HG03442 (cell line): ENCODE measurements at regions not wholly inside any gene's neighbourhood (a gene's known extent, or its start where the extent isn't known, plus 50 kb on each side); places are given as distances from the start of the nearest gene placed in this dataset.
"Not testable (repeated sequence)": the region's sequence is repeated elsewhere in the genome, so short reads cannot be mapped to it uniquely, and the experiment has no call there.

Experiments used
- ATAC-seq: cut with Tn5 transposase; IDR thresholded peaks from one replicate; pipeline ENCODE4 v1.9.1; 2021; ENCODE audit warnings: mild to moderate bottlenecking, moderate library complexity; ENCODE audit not compliant: unreplicated experiment

DNA sequence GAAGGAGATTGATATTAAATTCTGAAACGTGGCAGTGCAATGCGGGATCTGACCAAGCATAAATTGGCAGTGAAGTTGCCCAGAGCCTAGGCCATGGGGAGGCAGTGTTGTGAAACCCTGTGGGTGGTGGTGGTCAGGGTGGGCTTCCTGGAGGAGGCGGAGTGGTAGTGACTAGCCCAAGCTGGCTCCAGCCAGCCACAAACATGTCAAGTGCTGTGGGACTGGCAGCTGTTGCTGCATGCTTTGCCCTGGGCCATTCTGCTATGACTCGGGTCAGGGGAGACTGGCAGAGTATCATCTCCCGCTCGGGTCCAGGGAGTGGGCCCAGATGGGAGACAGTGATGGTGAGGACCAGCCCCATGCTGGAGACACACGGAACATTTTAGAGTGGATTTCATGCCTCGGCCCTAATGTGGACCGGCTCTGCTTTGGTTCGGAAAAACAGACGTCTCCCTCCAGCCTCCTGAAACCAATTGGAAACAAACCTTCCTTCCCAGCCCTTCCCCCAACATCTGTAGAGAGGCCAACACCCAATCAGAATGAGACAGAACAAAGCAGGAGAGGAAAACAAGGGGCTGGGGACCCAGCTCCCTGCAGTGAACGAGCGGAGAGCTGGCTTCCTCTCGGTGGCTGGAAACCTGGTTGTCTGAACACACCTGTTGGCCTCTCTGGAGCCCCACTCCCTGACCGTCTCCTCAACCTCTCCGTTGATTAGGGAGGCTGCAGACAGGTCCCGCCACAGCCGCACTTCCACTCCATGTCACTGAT is 58.2 kb downstream of the TMEM270 start:
- ATAC-seq: no peak

DNA sequence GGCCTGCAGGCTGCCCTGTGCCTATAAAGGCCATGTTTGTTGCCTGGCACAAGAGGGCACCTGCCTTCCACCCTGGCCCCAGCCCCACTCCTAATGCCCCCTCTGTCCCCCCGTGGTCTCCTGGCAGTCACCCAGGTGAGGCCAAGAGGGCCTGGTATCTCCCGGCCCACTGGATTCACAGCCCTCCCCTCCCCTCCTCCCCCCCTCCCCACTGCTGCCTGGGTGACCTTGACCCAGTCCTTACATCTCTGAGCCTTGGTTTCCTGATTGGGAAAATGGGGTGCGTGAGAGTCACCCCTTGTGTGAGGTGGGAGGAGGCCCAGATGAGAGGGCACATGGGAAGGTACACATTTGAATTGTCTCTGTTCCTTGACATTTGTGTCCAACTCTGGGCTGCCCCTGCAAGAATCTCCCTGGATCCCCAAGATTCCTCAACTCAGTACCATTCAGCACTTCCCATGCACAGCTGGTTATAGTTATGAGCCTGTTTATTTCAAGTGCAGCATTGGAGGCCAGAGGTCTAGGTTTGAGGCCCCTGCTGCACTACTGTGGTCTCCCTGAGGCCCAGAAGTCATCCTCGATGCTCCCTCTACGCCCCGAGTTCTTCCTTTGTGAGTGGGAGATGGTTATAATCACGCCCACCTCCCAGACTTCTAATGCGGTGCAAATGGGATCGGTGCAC is 58.9 kb downstream of the TMEM270 start:
- no peak for ATAC-seq

GRCh38 chr7:73920406-73921134 is 59.6 kb downstream of the TMEM270 start:
- no peak for ATAC-seq

GRCh38 chr7:73921623-73922528 is 60.9 kb downstream of the TMEM270 start:
- no peak for ATAC-seq

DNA sequence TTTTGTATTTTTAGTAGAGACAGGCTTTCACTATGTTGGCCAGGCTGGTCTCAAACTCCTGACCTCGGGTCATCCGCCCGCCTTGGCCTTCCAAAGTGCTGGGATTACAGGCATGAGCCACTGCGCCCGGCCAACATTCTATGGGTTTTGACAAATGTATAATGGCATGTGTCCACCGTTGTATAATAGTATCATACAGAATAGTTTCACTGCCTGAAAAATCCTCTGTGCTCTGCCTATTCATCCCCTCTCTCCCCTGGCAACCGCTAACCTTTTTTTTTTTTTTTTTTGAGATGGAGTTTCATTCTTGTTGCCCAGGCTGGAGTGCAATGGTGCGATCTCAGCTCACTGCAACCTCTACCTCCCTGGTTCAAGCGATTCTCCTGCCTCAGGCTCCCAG is 67.7 kb downstream of the TMEM270 start:
- ATAC-seq: not testable (repeated sequence)

DNA sequence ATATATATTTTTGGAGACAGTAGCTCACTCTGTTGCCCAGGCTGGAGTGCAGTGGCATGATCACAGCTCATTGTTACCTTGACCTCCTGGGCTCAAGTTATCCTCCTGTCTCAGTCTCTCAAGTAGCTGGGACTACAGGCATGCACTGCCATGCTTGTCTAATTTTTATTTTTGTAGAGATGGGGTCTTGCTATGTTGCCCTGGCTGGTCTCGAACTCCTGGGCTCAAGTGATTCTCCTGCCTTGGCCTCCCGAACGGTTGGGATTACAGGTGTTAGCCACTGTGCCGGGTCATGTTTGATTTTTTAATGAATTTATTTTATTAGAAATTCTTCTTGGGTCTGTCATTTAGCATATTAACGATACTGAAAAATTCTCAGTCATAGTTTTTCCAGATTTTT is 70.5 kb downstream of the TMEM270 start:
- no peak for ATAC-seq

DNA sequence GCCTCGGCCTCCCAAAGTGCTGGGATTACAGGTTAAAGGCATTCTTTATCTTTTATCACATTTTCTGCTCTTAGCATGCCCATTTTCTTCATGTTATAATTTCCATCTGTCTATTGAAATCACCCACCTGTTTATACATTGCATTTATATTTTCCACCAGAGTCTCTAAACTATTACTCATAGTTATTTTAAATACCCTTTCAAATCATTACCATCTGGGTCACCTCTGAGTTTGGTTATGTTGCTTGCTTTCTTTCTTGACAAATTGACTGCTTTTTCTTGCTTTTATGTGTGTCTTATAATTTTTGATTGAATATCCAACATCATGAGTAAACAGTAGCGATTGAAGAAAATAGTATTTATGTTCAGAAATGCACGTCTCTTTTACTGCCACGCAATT is 71.4 kb downstream of the TMEM270 start:
- no peak for ATAC-seq

DNA sequence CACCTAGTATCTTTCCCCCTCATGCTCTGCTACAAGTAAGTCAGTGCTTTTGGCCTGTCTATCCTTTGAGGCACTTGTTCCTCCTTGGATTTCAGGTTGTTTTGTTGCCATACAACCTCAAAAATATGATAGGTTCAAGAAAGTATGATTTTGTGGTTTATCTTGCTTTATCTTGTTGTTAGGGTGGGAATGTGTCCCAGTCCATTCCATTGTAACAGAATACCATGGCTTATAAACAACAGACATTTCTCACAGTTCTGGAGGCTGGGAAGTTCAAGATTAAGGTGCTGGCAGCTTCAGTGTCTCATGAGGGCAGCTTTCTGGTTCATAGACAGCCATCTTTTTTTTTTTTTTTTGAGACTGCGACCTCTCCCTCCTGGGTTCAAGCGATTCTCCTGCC is 72.1 kb downstream of the TMEM270 start:
- ATAC-seq: no peak

DNA sequence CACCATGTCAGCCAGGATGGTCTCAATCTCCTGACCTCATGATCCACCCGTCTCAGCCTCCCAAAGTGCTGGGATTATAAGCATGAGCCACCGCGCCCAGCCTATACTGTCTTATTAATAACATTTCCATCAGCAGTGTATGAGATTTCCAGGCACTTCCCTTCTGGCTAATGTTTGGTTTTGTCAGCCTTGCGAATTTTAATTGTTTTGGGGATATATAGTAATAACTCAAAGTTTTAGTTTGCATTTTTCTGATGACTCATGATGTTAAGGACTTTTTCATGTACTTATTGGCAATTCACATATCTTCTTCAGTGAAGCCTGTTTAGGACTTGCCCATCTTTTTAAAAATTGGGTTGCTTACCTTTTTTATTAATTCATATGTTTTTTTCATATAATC is 76.0 kb downstream of the TMEM270 start:
- ATAC-seq: no peak

GRCh38 chr7:73937650-73938049 is 76.7 kb downstream of the TMEM270 start:
- not testable (repeated sequence) for ATAC-seq

GRCh38 chr7:73939528-73939927 is 78.6 kb downstream of the TMEM270 start:
- no peak for ATAC-seq

DNA sequence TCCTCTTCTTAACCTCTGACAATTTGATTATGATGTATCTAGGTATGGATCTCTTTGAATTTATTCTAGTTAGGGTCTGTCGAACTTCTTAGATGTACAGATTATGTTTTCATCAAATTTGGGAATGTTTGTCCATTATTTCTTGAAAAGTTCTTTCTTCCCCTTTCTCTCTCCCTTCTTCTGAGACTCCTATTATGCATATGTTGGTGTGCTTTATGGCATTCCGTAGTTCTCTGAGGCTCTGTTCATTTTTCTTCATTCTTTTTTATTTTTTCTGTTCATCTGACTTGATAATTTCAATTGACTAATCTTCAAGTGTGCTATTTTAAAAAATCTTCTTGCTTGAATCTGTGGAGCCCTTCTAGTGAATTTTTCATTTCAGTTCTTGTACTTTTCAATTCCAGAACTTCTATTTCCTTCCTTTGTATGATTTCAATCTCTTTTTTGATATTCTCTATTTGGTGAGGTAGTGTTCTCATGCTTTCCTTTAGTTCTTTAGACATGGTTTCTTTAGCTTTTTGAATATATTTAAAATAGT is 79.8 kb downstream of the TMEM270 start:
- no peak for ATAC-seq

DNA sequence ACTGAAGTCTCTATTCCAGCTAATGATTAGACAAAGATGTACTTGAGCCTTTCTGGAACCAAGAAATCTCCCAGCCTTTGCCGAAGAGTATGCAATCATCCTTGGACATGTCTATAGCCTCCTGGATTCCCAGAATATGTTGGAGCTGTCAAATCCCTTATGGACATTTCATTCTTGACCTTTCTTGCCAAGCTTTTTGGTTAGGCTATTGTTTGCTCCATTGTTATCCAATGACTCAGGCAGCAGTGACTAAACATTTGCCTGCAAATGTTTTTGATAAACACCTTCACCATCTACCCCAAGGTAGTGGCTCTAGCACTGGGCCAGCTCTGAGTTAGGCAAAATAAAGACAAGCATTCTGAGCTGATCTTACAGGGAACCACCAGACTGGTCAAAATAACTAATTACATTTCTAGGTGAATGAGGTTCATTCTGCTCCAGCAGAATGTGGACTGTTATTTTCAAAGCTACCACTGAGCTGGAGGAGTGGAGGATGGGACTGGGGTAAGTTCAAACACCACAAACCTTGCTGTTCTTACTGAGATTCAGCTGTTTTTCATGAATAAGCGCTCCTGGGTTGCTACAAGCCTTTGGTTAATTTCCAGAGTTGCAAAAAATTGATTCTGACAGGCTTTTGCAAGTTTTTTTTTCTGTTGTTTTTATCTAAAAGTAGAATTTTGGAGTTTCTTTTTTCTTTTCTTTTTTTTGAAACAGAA is 81.0 kb downstream of the TMEM270 start:
- ATAC-seq: no peak

DNA sequence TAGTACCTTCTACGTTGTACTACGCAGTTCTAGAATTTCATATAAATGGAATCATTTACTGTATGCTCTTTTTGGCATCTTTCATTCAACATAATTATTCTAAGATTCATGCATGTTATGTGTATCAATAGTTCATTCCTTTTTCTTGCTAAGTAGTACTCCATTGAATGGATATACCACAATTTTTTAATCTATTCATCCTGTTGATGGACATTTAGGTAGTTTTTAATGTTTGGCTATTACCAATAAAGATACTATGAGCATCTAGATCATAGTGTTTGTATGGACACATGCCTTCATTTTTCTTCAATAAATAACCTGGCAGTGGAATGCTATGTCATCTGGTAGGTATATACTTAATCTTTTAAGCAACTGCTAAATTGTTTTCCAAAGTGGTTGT is 83.0 kb upstream of the ELN start:
- no peak for ATAC-seq

GRCh38 chr7:73948287-73948686 is 79.7 kb upstream of the ELN start:
- no peak for ATAC-seq

- ATAC-seq: no peak
Measured at GRCh38 chr7:73952266-73952665, 75.7 kb upstream of the ELN start.

DNA sequence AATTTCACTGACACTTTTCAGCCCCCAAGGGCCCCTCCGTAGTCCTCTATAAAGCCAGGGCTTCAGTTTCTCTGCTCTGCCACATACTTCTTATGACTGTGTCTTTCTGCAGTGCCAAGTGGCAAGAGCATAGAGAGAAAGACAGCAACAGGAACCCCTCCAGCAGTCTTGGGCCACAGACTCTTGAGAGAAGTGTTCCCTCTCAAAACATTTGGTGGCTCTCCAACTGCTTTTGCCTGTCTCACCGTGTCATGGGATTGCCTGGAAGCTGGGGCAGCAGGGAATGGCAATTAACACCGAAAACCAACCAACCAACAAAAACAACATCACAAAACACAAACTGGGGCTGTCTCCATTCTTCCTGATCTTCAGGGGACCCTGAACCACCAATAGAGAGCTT is 73.8 kb upstream of the ELN start:
- no peak for ATAC-seq

DNA sequence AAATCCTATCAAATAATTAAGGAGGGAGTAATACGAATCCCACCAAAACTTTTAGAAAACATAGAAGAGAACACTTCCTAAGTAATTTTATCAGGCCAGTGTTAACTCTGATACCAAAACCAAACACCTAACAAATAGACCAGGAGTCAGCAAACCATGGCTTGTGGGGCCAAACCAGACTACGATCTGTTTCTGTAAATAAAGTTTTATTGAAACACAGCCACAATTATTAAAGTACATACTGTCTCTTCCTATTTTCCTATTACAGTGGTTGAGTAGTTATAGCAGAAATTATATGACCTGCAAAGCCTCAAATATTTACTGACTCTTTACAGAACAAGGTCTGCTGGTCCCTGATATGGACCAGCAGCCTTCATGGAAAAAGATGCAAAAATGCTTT is 73.1 kb upstream of the ELN start:
- no peak for ATAC-seq

DNA sequence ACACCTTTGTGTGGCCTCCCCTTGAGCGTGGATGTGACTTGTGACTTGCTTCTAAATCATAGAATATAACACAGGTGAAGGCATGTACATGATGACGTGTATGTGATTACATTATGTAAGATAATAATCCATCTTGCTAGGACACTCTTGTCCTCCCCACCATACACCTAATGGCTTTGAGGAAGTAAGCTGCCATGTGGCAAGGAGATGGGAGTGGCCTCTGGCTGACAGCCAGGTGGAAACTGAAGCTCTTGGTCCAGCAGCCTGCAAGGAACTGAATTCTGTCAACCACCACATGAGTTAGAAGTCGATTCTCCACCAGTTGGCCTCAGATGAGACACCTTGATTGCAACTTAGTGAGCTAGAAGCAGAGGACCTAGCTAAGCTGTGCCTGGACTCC is 67.4 kb upstream of the ELN start:
- ATAC-seq: no peak

DNA sequence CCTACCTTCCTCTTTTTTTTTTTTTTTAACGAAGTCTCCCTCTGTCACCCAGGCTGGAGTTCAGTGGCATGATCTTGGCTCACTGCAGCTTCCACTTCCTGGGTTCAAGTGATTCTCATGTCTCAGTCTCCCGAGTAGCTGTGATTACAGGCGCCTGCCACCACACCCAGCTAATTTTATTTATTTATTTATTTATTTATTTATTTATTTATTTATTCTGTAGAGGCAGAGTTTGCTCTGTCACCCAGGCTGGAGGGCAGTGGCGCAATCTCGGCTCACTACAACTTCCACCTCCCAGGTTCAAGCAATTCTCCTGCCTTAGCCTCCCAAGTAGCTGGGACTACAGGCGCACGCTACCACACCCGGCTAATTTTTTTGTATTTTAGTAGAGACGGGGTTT is 66.0 kb upstream of the ELN start:
- ATAC-seq: not testable (repeated sequence)
